Motor neuron (in vitro differentiated cells): ENCODE measurements at regions not wholly inside any gene's neighbourhood (a gene's known extent, or its start where the extent isn't known, plus 50 kb on each side); places are given as distances from the start of the nearest gene placed in this dataset.

Source experiments
- ATAC-seq, 8 experiments: fragments of 200-7000 bp; cut with Tn5 transposase; replicated peaks in 6 of 8; 2 replicates each; pipeline ENCODE4 v1.8.0; 2021; ENCODE audit warnings: mild to moderate bottlenecking in 8 of 8, moderate library complexity in 8 of 8
- H3K27ac ChIP-seq, 2 donors: fragments of 250-450 bp; sonication (Bioruptor Pico); 2 replicates each; pipeline ENCODE4 v1.9.0; 2021; ENCODE audit warnings: antibody characterized with exemption in 2 of 2, mild to moderate bottlenecking in 2 of 2, moderate library complexity in 1 of 2
- H3K4me1 ChIP-seq, 2 donors: fragments of 250-450 bp; sonication (Bioruptor Pico); replicated peaks in 1 of 2; 2 replicates each; pipeline ENCODE4 v1.6.1; 2021; ENCODE audit warnings: antibody characterized with exemption in 2 of 2, mild to moderate bottlenecking in 2 of 2, moderate library complexity in 1 of 2
- H3K4me3 ChIP-seq, 5 donors: fragments of 250-450 bp; sonication (Bioruptor Pico); 2 replicates each; pipeline ENCODE4 v1.9.0; 2021; ENCODE audit warnings: antibody characterized with exemption in 5 of 5, mild to moderate bottlenecking in 5 of 5, moderate library complexity in 4 of 5
- WGBS, 10 experiments: fragments of 450-650 bp; shearing (Covaris generic); methylation state at CpG; one replicate each; pipeline ENCODE4 v1.0.0; 2022; 5-methylcytosine and 5-hydroxymethylcytosine counted together
- in situ Hi-C, 9 experiments: fragments of 400-800 bp; cut with MboI; loops; one replicate each; pipeline ENCODE4 v1.15.0; 2021; ENCODE audit warnings: low sequenced_read_pairs in 9 of 9, low pct_unique_long_range_greater_than_20kb in 2 of 9; ENCODE audit not compliant: unreplicated experiment in 9 of 9

GRCh38 chr2:129768485-129769184 is 210.8 kb upstream of the RAB6C start:
- peaks cover 8 to 10% of the 10 kb centered on the region in 2 donors for H3K4me1 ChIP-seq
- H3K4me3 ChIP-seq = no peak overlapping the region
- ATAC-seq = no peak
- 60 to 100% (median 91%) methylated on average over 1 to 9 of the region's 11 CpGs for WGBS, 10 experiments
- in situ Hi-C loops = no loop called here
- no peak overlapping the region for H3K27ac ChIP-seq

- no peak overlapping the region for H3K27ac ChIP-seq
- H3K4me1 ChIP-seq = peaks cover 8 to 10% of the 10 kb centered on the region in 2 donors
- in situ Hi-C loops = no loop called here
- WGBS, 10 experiments = 57 to 100% (median 81%) methylated on average over 1 to 9 of the region's 11 CpGs; no CpG with 5 or more reads in 1 of the 10 experiments
- H3K4me3 ChIP-seq = no peak overlapping the region
- no peak for ATAC-seq
Measured at GRCh38 chr2:129769185-129769991, 210.1 kb upstream of the RAB6C start.

GRCh38 chr2:129771418-129772189 is 207.9 kb upstream of the RAB6C start:
- peak in 3 of 8 experiments; percentile 31 to 88 (median 61) for ATAC-seq
- H3K27ac ChIP-seq = no peak overlapping the region
- 40 to 96% (median 77%) methylated on average over 1 to 6 of the region's 6 CpGs; no CpG with 5 or more reads in 1 of the 10 experiments for WGBS, 10 experiments
- in situ Hi-C loops = no loop called here
- H3K4me3 ChIP-seq = no peak overlapping the region
- no peaks in the 10 kb centered on the region for H3K4me1 ChIP-seq

- H3K4me1 ChIP-seq = no peaks in the 10 kb centered on the region
- no peak overlapping the region for H3K27ac ChIP-seq
- 0 to 94% (median 50%) methylated on average over 1 to 2 of the region's 2 CpGs; no CpG with 5 or more reads in 2 of the 10 experiments for WGBS, 10 experiments
- peak in 3 of 8 experiments; percentile 37 to 80 (median 68) for ATAC-seq
- no peak overlapping the region for H3K4me3 ChIP-seq
- in situ Hi-C loops = no loop called here
Measured at GRCh38 chr2:129772190-129772579, 207.3 kb upstream of the RAB6C start.

- H3K4me3 ChIP-seq = no peak overlapping the region
- in situ Hi-C loops = no loop called here
- H3K4me1 ChIP-seq = peaks cover 7 to 12% of the 10 kb centered on the region in 2 donors
- ATAC-seq = no peak
- H3K27ac ChIP-seq = no peak overlapping the region
- WGBS, 10 experiments = 30 to 90% (median 62%) methylated on average over 1 to 3 of the region's 3 CpGs; no CpG with 5 or more reads in 4 of the 10 experiments
Measured at GRCh38 chr2:129775952-129776653, 203.4 kb upstream of the RAB6C start.

GRCh38 chr2:129777146-129777545 is 202.3 kb upstream of the RAB6C start:
- Histone ChIP-seq H3K27ac (no peak overlapping the region), H3K4me1 (peaks cover 18 to 23% of the 10 kb centered on the region in 2 donors), H3K4me3 (no peak overlapping the region)
- peak in 4 of 8 experiments; percentile 4 to 43 (median 30) for ATAC-seq
- in situ Hi-C loops = no loop called here
- WGBS, 10 experiments = 0 to 83% (median 50%) methylated on average over 1 to 2 of the region's 2 CpGs; no CpG with 5 or more reads in 3 of the 10 experiments

- in situ Hi-C loops = no loop called here
- Histone ChIP-seq H3K27ac (no peak overlapping the region), H3K4me1 (peaks cover 19 to 25% of the 10 kb centered on the region in 2 donors), H3K4me3 (no peak overlapping the region)
- ATAC-seq = peak in 6 of 8 experiments; percentile 14 to 87 (median 58)
- WGBS, 10 experiments = 0 to 72% (median 31%) methylated on average over 2 to 7 of the region's 9 CpGs; no CpG with 5 or more reads in 2 of the 10 experiments
Measured at GRCh38 chr2:129777762-129778583, 201.5 kb upstream of the RAB6C start.

GRCh38 chr2:129778584-129778877 is 200.9 kb upstream of the RAB6C start:
- no peak overlapping the region for H3K4me3 ChIP-seq
- H3K27ac ChIP-seq = no peak overlapping the region
- ATAC-seq = no peak
- H3K4me1 ChIP-seq = peaks cover 19 to 25% of the 10 kb centered on the region in 2 donors
- in situ Hi-C loops = no loop called here
- WGBS, 10 experiments = 0 to 100% (median 51%) methylated on average over 1 to 6 of the region's 8 CpGs; no CpG with 5 or more reads in 4 of the 10 experiments

GRCh38 chr2:129779783-129780182 is 199.7 kb upstream of the RAB6C start:
- H3K27ac ChIP-seq = no peak overlapping the region
- no peak for ATAC-seq
- in situ Hi-C loops = no loop called here
- 83 to 100% (median 97%) methylated on average over 1 to 3 of the region's 6 CpGs; no CpG with 5 or more reads in 6 of the 10 experiments for WGBS, 10 experiments
- peaks cover 19 to 25% of the 10 kb centered on the region in 2 donors for H3K4me1 ChIP-seq
- no peak overlapping the region for H3K4me3 ChIP-seq

- in situ Hi-C loops = no loop called here
- no peak overlapping the region for H3K4me3 ChIP-seq
- H3K27ac ChIP-seq = peak overlapping the region in 1 of 2 donors; percentile 22
- peaks cover 19 to 25% of the 10 kb centered on the region in 2 donors for H3K4me1 ChIP-seq
- ATAC-seq = peak in 5 of 8 experiments; percentile 11 to 38 (median 24)
- WGBS, 10 experiments = 0 to 86% (median 40%) methylated on average over 1 to 7 of the region's 13 CpGs; no CpG with 5 or more reads in 3 of the 10 experiments
Measured at GRCh38 chr2:129780316-129781270, 198.9 kb upstream of the RAB6C start.
